Liver (tissue), 8 donors: ENCODE measurements at regions not wholly inside any gene's neighbourhood (a gene's known extent, or its start where the extent isn't known, plus 50 kb on each side); places are given as distances from the start of the nearest gene placed in this dataset.

Source experiments
- DNase-seq: peaks from one replicate; pipeline ENCODE4 v3.0.0-alpha.2; 2017; ENCODE audit warnings: low spot score
- H3K27ac ChIP-seq, 2 donors: one replicate each; pipeline ENCODE4 v1.7.0; 2013; ENCODE audit warnings: inconsistent platforms in 2 of 2, low read length in 2 of 2, control low read depth in 1 of 2, low read depth in 1 of 2, mild to moderate bottlenecking in 1 of 2
- H3K27me3 ChIP-seq, 4 donors: one replicate each; pipeline versions ENCODE4 v1.6.1 to v1.7.0; 2013; ENCODE audit warnings: low read length in 3 of 4, inconsistent platforms in 1 of 4, mild to moderate bottlenecking in 1 of 4, moderate library complexity in 1 of 4; ENCODE audit not compliant: control insufficient read depth in 4 of 4, insufficient read depth in 4 of 4
- H3K36me3 ChIP-seq, 4 donors: one replicate each; pipeline versions ENCODE4 v1.6.1 to v1.7.0; 2013; ENCODE audit warnings: low read length in 3 of 4, mild to moderate bottlenecking in 3 of 4, low read depth in 1 of 4, moderate library complexity in 1 of 4; ENCODE audit not compliant: control insufficient read depth in 4 of 4, insufficient read depth in 3 of 4
- H3K4me1 ChIP-seq, 4 donors: one replicate each; pipeline versions ENCODE4 v1.6.1 to v1.7.0; 2013; ENCODE audit warnings: low read length in 3 of 4, mild to moderate bottlenecking in 3 of 4, moderate library complexity in 1 of 4; ENCODE audit not compliant: control insufficient read depth in 4 of 4, insufficient read depth in 4 of 4
- H3K4me3 ChIP-seq, 3 donors: one replicate each; pipeline versions ENCODE4 v1.6.1 to v1.7.0; 2013; ENCODE audit warnings: low read length in 3 of 3, control low read depth in 1 of 3, low read depth in 1 of 3, mild to moderate bottlenecking in 1 of 3
- H3K9ac ChIP-seq, 2 donors: one replicate each; pipeline ENCODE4 v1.7.0; 2013; ENCODE audit warnings: low read length in 2 of 2, mild to moderate bottlenecking in 2 of 2, moderate library complexity in 2 of 2, control low read depth in 1 of 2, low read depth in 1 of 2
- H3K9me3 ChIP-seq, 4 donors: one replicate each; pipeline versions ENCODE4 v1.6.1 to v1.7.0; 2013; ENCODE audit warnings: low read length in 3 of 4; ENCODE audit not compliant: control insufficient read depth in 4 of 4
- EGR1 ChIP-seq, 2 donors: IDR thresholded peaks; 2 replicates each; pipeline ENCODE4 v1.6.1; 2016 to 2018; ENCODE audit warnings: antibody characterized with exemption in 2 of 2, low read depth in 2 of 2
- FOXA1 ChIP-seq: IDR thresholded peaks from 2 replicates; pipeline ENCODE4 v1.6.1; 2016; ENCODE audit warnings: antibody characterized with exemption
- FOXA2 ChIP-seq: IDR thresholded peaks from 2 replicates; pipeline ENCODE4 v1.6.1; 2016; ENCODE audit warnings: antibody characterized with exemption
- GABPA ChIP-seq, 2 donors: IDR thresholded peaks in 1 of 2; conservative IDR thresholded peaks in 1 of 2; 2 replicates each; pipeline ENCODE4 v1.6.1; 2016; ENCODE audit warnings: antibody characterized with exemption in 2 of 2, mild to moderate bottlenecking in 1 of 2, moderate library complexity in 1 of 2
- HNF4A ChIP-seq, 2 donors: conservative IDR thresholded peaks; 2 replicates each; pipeline ENCODE4 v1.6.1; 2016; ENCODE audit warnings: antibody characterized with exemption in 2 of 2, mild to moderate bottlenecking in 2 of 2
- HNF4G ChIP-seq: IDR thresholded peaks from 2 replicates; pipeline ENCODE4 v1.6.1; 2016; ENCODE audit warnings: antibody characterized with exemption
- JUND ChIP-seq, 2 donors: IDR thresholded peaks; 2 replicates each; pipeline ENCODE4 v1.6.1; 2016; ENCODE audit warnings: antibody characterized with exemption in 2 of 2
- NR2F2 ChIP-seq: IDR thresholded peaks from 2 replicates; pipeline ENCODE4 v1.6.1; 2016; ENCODE audit warnings: antibody characterized with exemption
- RAD21 ChIP-seq, 2 donors: IDR thresholded peaks; 2 replicates each; pipeline ENCODE4 v1.6.1; 2016; ENCODE audit warnings: antibody characterized with exemption in 2 of 2, mild to moderate bottlenecking in 2 of 2
- RXRA ChIP-seq, 2 donors: IDR thresholded peaks; 2 replicates each; pipeline ENCODE4 v1.6.1; 2017 to 2018; ENCODE audit warnings: antibody characterized with exemption in 2 of 2, mild to moderate bottlenecking in 1 of 2
- SP1 ChIP-seq: IDR thresholded peaks from 2 replicates; pipeline ENCODE4 v1.6.1; 2018; ENCODE audit warnings: antibody characterized with exemption, mild to moderate bottlenecking
- TAF1 ChIP-seq: conservative IDR thresholded peaks from 2 replicates; pipeline ENCODE4 v1.6.1; 2016; ENCODE audit warnings: antibody characterized with exemption, mild to moderate bottlenecking
- YY1 ChIP-seq: IDR thresholded peaks from 2 replicates; pipeline ENCODE4 v1.6.1; 2016; ENCODE audit warnings: antibody characterized with exemption, mild to moderate bottlenecking
- WGBS: extraction: QIAGEN DNeasy Blood & Tissue Kit; methylation state at CpG from one replicate; pipeline ENCODE4 v1.1.7; 2013; 5-methylcytosine and 5-hydroxymethylcytosine counted together
- TF ChIP-seq, protein P1 (sequence below): IDR thresholded peaks from 2 replicates; pipeline ENCODE4 v1.6.1; 2016; ENCODE audit warnings: antibody characterized with exemption
- TF ChIP-seq, protein P2 (sequence below): fragments of 150-350 bp; IDR thresholded peaks from 2 replicates; pipeline ENCODE4 v1.5.1; 2017; ENCODE audit warnings: improper control_type of control experiment, low read depth, low read length; ENCODE audit not compliant: missing input control
- TF ChIP-seq, protein P3 (sequence below): IDR thresholded peaks from 2 replicates; pipeline ENCODE4 v1.6.1; 2016; ENCODE audit warnings: antibody characterized with exemption, mild to moderate bottlenecking
- donor health status: healthy.
- donor health status: healthy.
- donor health status: healthy.
- donor health status: healthy.
- donor health status: healthy.

DNA sequence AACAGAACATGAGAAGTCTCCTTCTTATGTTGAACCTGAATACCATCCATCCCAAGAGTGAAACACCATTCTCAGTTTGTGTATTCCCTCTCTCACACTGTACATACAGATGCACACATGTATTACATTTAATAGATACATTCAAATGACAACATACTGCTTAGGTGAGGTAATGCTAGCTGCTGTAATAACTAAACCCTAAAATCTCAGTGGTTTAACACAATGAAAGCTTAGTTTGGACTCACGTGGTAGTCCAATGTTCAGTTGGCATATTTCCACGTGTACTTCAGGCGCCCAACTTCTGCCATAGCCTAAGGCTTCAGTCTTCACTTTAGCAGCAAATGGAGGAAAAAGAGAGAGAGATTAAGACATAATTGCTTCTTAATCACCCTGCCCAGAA lies 351.1 kb upstream of the PMFBP1 start (continued):
- no peak for TF ChIP-seq RXRA (IDR thresholded peaks at IDR 0.05)
- TF ChIP-seq, protein P1, sequence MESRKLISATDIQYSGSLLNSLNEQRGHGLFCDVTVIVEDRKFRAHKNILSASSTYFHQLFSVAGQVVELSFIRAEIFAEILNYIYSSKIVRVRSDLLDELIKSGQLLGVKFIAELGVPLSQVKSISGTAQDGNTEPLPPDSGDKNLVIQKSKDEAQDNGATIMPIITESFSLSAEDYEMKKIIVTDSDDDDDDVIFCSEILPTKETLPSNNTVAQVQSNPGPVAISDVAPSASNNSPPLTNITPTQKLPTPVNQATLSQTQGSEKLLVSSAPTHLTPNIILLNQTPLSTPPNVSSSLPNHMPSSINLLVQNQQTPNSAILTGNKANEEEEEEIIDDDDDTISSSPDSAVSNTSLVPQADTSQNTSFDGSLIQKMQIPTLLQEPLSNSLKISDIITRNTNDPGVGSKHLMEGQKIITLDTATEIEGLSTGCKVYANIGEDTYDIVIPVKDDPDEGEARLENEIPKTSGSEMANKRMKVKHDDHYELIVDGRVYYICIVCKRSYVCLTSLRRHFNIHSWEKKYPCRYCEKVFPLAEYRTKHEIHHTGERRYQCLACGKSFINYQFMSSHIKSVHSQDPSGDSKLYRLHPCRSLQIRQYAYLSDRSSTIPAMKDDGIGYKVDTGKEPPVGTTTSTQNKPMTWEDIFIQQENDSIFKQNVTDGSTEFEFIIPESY = no peak
- TF ChIP-seq FOXA1 = no peak
- no peak for TF ChIP-seq EGR1 (IDR thresholded peaks at IDR 0.05; ENCODE audit: low read depth in 2 of 2)

DNA sequence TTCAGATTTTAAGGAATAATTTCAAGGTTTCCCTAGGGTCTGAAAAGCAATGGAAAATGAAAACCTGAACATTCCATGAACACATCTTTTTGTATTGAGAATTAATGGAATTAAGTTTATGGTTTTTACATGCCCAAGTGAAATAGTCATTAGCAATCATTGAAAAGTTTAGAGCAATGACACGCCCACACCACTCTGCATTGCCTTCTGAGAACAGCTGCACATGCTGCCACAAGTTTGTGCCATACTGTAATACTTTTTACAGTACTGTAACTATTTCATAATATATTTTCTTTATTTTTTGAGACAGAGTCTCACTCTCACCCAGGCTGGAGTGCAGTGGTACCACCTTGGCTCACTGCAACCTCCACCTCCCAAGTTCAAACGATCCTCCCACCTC lies 345.2 kb upstream of the PMFBP1 start:
- 95% methylated on average over 2 of the region's 2 CpGs for WGBS
- H3K27me3 ChIP-seq = no peaks in the 10 kb centered on the region
- TF ChIP-seq RXRA (IDR thresholded peaks at IDR 0.05) (no peak), NR2F2 (no peak), HNF4A (conservative IDR thresholded peaks at IDR 0.05) (no peak), HNF4G (no peak), SP1 (no peak), GABPA (IDR thresholded peaks at IDR 0.05 in 1 of 2, conservative IDR thresholded peaks at IDR 0.05 in 1 of 2) (no peak), TAF1 (no peak), EGR1 (IDR thresholded peaks at IDR 0.05; ENCODE audit: low read depth in 2 of 2) (no peak), RAD21 (IDR thresholded peaks at IDR 0.05) (no peak), YY1 (no peak), FOXA1 (no peak), FOXA2 (no peak), JUND (IDR thresholded peaks at IDR 0.05) (no peak)
- TF ChIP-seq, protein P1 = no peak
- TF ChIP-seq, protein P2, sequence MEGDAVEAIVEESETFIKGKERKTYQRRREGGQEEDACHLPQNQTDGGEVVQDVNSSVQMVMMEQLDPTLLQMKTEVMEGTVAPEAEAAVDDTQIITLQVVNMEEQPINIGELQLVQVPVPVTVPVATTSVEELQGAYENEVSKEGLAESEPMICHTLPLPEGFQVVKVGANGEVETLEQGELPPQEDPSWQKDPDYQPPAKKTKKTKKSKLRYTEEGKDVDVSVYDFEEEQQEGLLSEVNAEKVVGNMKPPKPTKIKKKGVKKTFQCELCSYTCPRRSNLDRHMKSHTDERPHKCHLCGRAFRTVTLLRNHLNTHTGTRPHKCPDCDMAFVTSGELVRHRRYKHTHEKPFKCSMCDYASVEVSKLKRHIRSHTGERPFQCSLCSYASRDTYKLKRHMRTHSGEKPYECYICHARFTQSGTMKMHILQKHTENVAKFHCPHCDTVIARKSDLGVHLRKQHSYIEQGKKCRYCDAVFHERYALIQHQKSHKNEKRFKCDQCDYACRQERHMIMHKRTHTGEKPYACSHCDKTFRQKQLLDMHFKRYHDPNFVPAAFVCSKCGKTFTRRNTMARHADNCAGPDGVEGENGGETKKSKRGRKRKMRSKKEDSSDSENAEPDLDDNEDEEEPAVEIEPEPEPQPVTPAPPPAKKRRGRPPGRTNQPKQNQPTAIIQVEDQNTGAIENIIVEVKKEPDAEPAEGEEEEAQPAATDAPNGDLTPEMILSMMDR = no peak
- TF ChIP-seq, protein P3, sequence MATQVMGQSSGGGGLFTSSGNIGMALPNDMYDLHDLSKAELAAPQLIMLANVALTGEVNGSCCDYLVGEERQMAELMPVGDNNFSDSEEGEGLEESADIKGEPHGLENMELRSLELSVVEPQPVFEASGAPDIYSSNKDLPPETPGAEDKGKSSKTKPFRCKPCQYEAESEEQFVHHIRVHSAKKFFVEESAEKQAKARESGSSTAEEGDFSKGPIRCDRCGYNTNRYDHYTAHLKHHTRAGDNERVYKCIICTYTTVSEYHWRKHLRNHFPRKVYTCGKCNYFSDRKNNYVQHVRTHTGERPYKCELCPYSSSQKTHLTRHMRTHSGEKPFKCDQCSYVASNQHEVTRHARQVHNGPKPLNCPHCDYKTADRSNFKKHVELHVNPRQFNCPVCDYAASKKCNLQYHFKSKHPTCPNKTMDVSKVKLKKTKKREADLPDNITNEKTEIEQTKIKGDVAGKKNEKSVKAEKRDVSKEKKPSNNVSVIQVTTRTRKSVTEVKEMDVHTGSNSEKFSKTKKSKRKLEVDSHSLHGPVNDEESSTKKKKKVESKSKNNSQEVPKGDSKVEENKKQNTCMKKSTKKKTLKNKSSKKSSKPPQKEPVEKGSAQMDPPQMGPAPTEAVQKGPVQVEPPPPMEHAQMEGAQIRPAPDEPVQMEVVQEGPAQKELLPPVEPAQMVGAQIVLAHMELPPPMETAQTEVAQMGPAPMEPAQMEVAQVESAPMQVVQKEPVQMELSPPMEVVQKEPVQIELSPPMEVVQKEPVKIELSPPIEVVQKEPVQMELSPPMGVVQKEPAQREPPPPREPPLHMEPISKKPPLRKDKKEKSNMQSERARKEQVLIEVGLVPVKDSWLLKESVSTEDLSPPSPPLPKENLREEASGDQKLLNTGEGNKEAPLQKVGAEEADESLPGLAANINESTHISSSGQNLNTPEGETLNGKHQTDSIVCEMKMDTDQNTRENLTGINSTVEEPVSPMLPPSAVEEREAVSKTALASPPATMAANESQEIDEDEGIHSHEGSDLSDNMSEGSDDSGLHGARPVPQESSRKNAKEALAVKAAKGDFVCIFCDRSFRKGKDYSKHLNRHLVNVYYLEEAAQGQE = no peak
- H3K27ac ChIP-seq = no peak overlapping the region
- H3K4me3 ChIP-seq = no peak overlapping the region
- no peaks in the 10 kb centered on the region for H3K36me3 ChIP-seq
- no peak overlapping the region for H3K9ac ChIP-seq
- no peaks in the 10 kb centered on the region for H3K4me1 ChIP-seq
- no peak for DNase-seq
- peaks cover 0 to 5% (median 0%) of the 10 kb centered on the region in 4 donors for H3K9me3 ChIP-seq
